Neural crest cell (in vitro differentiated cells): ENCODE measurements at regions not wholly inside any gene's neighbourhood (a gene's known extent, or its start where the extent isn't known, plus 50 kb on each side); places are given as distances from the start of the nearest gene placed in this dataset.
A peak's percentile ranks its signal among the peaks of the same experiment; 100 is the strongest.

Experiments used
- DNase-seq: peaks from one replicate; pipeline ENCODE4 v3.0.0; 2021; ENCODE audit warnings: low read depth, mixed read lengths, low spot score
- H3K27ac Mint-ChIP-seq: one replicate; pipeline ENCODE4 v1.8.0; 2021; ENCODE audit warnings: mild to moderate bottlenecking, mixed read lengths; ENCODE audit not compliant: unreplicated experiment
- H3K27me3 Mint-ChIP-seq: 2 replicates; pipeline ENCODE4 v1.8.0; 2021; ENCODE audit warnings: low read depth, mild to moderate bottlenecking, mixed read lengths
- H3K36me3 Mint-ChIP-seq: 2 replicates; pipeline ENCODE4 v1.8.0; 2021; ENCODE audit warnings: low read depth, mild to moderate bottlenecking, mixed read lengths
- H3K4me1 Mint-ChIP-seq: 2 replicates; pipeline ENCODE4 v1.8.0; 2021; ENCODE audit warnings: mixed read lengths
- H3K4me3 Mint-ChIP-seq: one replicate; pipeline ENCODE4 v1.8.0; 2021; ENCODE audit warnings: mild to moderate bottlenecking, mixed read lengths
- H3K9me3 Mint-ChIP-seq: 2 replicates; pipeline ENCODE4 v1.8.0; 2021; ENCODE audit warnings: mixed read lengths
- CTCF ChIP-seq: fragments of 200-600 bp; sonication (generic); conservative IDR thresholded peaks from 2 replicates; pipeline ENCODE4 v1.5.0; 2021; ENCODE audit warnings: antibody characterized with exemption, mild to moderate bottlenecking

- TF ChIP-seq CTCF: no peak
- no peak for DNase-seq
- Mint-ChIP-seq H3K27me3 (no peaks in the 10 kb centered on the region), H3K4me3 (no peak overlapping the region), H3K4me1 (no peaks in the 10 kb centered on the region), H3K27ac (no peak overlapping the region), H3K9me3 (no peaks in the 10 kb centered on the region), H3K36me3 (no peaks in the 10 kb centered on the region)
Observed at GRCh38 chr4:180949424-180950213, 1293.6 kb upstream of the TENM3 start.

GRCh38 chr4:180950377-180950776 is 1292.8 kb upstream of the TENM3 start:
- no peak for DNase-seq
- TF ChIP-seq CTCF: no peak
- no peaks in the 10 kb centered on the region for H3K4me1 Mint-ChIP-seq
- no peak overlapping the region for H3K4me3 Mint-ChIP-seq
- H3K36me3 Mint-ChIP-seq: no peaks in the 10 kb centered on the region
- H3K27me3 Mint-ChIP-seq: no peaks in the 10 kb centered on the region
- H3K9me3 Mint-ChIP-seq: no peaks in the 10 kb centered on the region
- no peak overlapping the region for H3K27ac Mint-ChIP-seq

GRCh38 chr4:180951312-180951711 is 1291.9 kb upstream of the TENM3 start:
- H3K4me1 Mint-ChIP-seq: no peaks in the 10 kb centered on the region
- no peaks in the 10 kb centered on the region for H3K27me3 Mint-ChIP-seq
- no peaks in the 10 kb centered on the region for H3K36me3 Mint-ChIP-seq
- TF ChIP-seq CTCF: no peak
- no peak overlapping the region for H3K4me3 Mint-ChIP-seq
- no peaks in the 10 kb centered on the region for H3K9me3 Mint-ChIP-seq
- DNase-seq: no peak
- H3K27ac Mint-ChIP-seq: no peak overlapping the region

GRCh38 chr4:180953572-180953971 is 1289.6 kb upstream of the TENM3 start:
- Mint-ChIP-seq H3K4me3 (no peak overlapping the region), H3K27me3 (no peaks in the 10 kb centered on the region), H3K9me3 (no peaks in the 10 kb centered on the region), H3K27ac (no peak overlapping the region), H3K4me1 (no peaks in the 10 kb centered on the region), H3K36me3 (no peaks in the 10 kb centered on the region)
- DNase-seq: no peak
- peak; percentile 25 for TF ChIP-seq CTCF

GRCh38 chr4:180960743-180961401 is 1282.3 kb upstream of the TENM3 start:
- Mint-ChIP-seq H3K27ac (no peak overlapping the region), H3K36me3 (no peaks in the 10 kb centered on the region), H3K4me3 (no peak overlapping the region), H3K27me3 (no peaks in the 10 kb centered on the region), H3K4me1 (peaks cover 12% of the 10 kb centered on the region), H3K9me3 (no peaks in the 10 kb centered on the region)
- peak; percentile 31 for TF ChIP-seq CTCF
- DNase-seq: no peak
